ENCODE measurements at regions not wholly inside any gene's neighbourhood (a gene's known extent, or its start where the extent isn't known, plus 50 kb on each side); places are given as distances from the start of the nearest gene placed in this dataset.

GRCh38 chr9:107861075-107861474, 371.5 kb upstream of the KLF4 start:
- TF ChIP-seq ZNF274 (IDR thresholded peaks at IDR 0.05; ENCODE audit: low read depth, low read length): no peak
- TF ChIP-seq EGR1 (IDR thresholded peaks at IDR 0.05; ENCODE audit: low read depth): no peak
- TF ChIP-seq RAD21 (IDR thresholded peaks at IDR 0.05; ENCODE audit: low read depth): peak; percentile 36
- TF ChIP-seq CTCF (IDR thresholded peaks at IDR 0.05 in 2 of 3, conservative IDR thresholded peaks at IDR 0.05 in 1 of 3; ENCODE audit: borderline replicate concordance in 1 of 3, insufficient read depth in 1 of 3, low read depth in 2 of 3, low read length in 2 of 3): 0 out of 6 replicates have a peak, but pooled peaks of 1 of the 3 experiments have one; percentile 6
- no peak for TF ChIP-seq POLR2AphosphoS5 (IDR thresholded peaks at IDR 0.05; ENCODE audit: low read depth, low read length)
- no peak for TF ChIP-seq POLR2A (IDR thresholded peaks at IDR 0.05; ENCODE audit: borderline replicate concordance, extremely low read depth, insufficient read depth, insufficient read length)
- no peak for TF ChIP-seq SP1 (IDR thresholded peaks at IDR 0.05; ENCODE audit: low read depth)
- no peak for TF ChIP-seq REST (IDR thresholded peaks at IDR 0.05; ENCODE audit: low read depth)
- TF ChIP-seq EZH2 (IDR thresholded peaks at IDR 0.05): no peak
- TF ChIP-seq ELF1 (IDR thresholded peaks at IDR 0.05; ENCODE audit: borderline replicate concordance, low read depth): no peak
- no peak overlapping the region for H2AFZ ChIP-seq (ENCODE audit: low read depth, low read length, poor library complexity, severe bottlenecking)
- ChIA-PET RAD21 (ENCODE audit: low non-redundant PET in 1 of 2, low total read pairs in 2 of 2, uncharacterized antibody in 2 of 2, unreplicated experiment in 2 of 2) (no interaction called here), CTCF (interaction anchor here (0.6 to 0.7 kb wide), 3 partner anchors 258 to 381 kb away, joined by 3 read pairs; no protein-coding TSS in a partner anchor), POLR2A (no interaction called here)
- H3K4me2 ChIP-seq (ENCODE audit: low read length): no peak overlapping the region
- ATAC-seq (no peak), DNase-seq (ENCODE audit: low read depth, low spot score) (no peak)
- no peaks in the 10 kb centered on the region for H3K9me2 ChIP-seq (ENCODE audit: insufficient read depth)
- H4K20me1 ChIP-seq (ENCODE audit: insufficient read depth): no peaks in the 10 kb centered on the region
- intact Hi-C loops (cut with micrococcal nuclease): loop anchor here (10.0 kb wide), 1 partner anchor 376 kb away; the partner anchor contains the start of gene KLF4
- no peaks in the 10 kb centered on the region for H3K9me3 ChIP-seq (ENCODE audit: control insufficient read depth in 1 of 2, insufficient read depth in 1 of 2, low read depth in 1 of 2, low read length in 2 of 2)
- H3K27me3 ChIP-seq (ENCODE audit: insufficient read depth, low read length): no peaks in the 10 kb centered on the region
- no peaks in the 10 kb centered on the region for H3K4me1 ChIP-seq (ENCODE audit: control insufficient read depth in 1 of 2, insufficient read depth in 2 of 2, low read length in 2 of 2)
- no peak overlapping the region for H3K9ac ChIP-seq (ENCODE audit: low read length)
- no peaks in the 10 kb centered on the region for H3K36me3 ChIP-seq (ENCODE audit: control insufficient read depth in 1 of 2, insufficient read depth in 2 of 2, low read length in 2 of 2)
- H3K27ac ChIP-seq (ENCODE audit: low read depth, low read length): no peak overlapping the region
- no peaks in the 10 kb centered on the region for H3K79me2 ChIP-seq (ENCODE audit: insufficient read depth, low read length)
- BruUV-seq (replicated peaks): no TSS peak
- H3K4me3 ChIP-seq (replicated peaks in 1 of 2; ENCODE audit: low read depth in 1 of 2, low read length in 2 of 2): no peak overlapping the region

All from HCT116 (cell line).